HCT116 (cell line): ENCODE measurements at regions not wholly inside any gene's neighbourhood (a gene's known extent, or its start where the extent isn't known, plus 50 kb on each side); places are given as distances from the start of the nearest gene placed in this dataset.

ENCODE experiments used
- ATAC-seq: fragments of 200-7000 bp; cut with Tn5 transposase; 2 replicates; pipeline ENCODE4 v1.9.1; 2020; ENCODE audit warnings: mild to moderate bottlenecking, moderate library complexity
- BruUV-seq: library from RNA; stranded (reverse); fragments of 400-500 nt; replicated peaks from 2 replicates; lab custom pipeline; 2021; lab: Mats Ljungman, UMichigan
- CTCF ChIA-PET: fragments of 300-600 bp; sonication (Branson Sonifier 250); formaldehyde crosslinking; loops from one replicate; lab custom pipeline; 2021; ENCODE audit warnings: antibody characterized with exemption; lab: Charles Lee
- POLR2A ChIA-PET: fragments of 300-600, 350-600 bp; sonication (Branson Sonifier 250); formaldehyde crosslinking; loops from one replicate; lab custom pipeline; 2021; ENCODE audit warnings: antibody characterized with exemption; lab: Charles Lee
- RAD21 ChIA-PET, 2 experiments: fragments of 300-600 bp; sonication (Branson Sonifier 250); formaldehyde crosslinking; loops; one replicate each; lab custom pipeline; 2023; ENCODE audit warnings: low total read pairs in 2 of 2; ENCODE audit not compliant: uncharacterized antibody in 2 of 2, unreplicated experiment in 2 of 2, low non-redundant PET in 1 of 2; lab: Charles Lee
- DNase-seq: peaks from one replicate; pipeline ENCODE4 v3.0.0-alpha.2; 2010; ENCODE audit warnings: low read depth, low spot score
- H2AFZ ChIP-seq: fragments of 200-600 bp; shearing (Covaris generic), sonication (generic); 2 replicates; pipeline ENCODE4 v1.6.1; 2017; ENCODE audit warnings: low read depth, mixed run types, mixed read lengths, antibody characterized with exemption, low read length; ENCODE audit not compliant: poor library complexity, severe bottlenecking
- H3K27ac ChIP-seq: 2 replicates; pipeline ENCODE4 v1.5.1; 2012; ENCODE audit warnings: low read depth, low read length
- H3K27me3 ChIP-seq: fragments of 200-600 bp; sonication (generic); 2 replicates; pipeline ENCODE4 v1.6.1; 2016; ENCODE audit warnings: mixed run types, low read length, mixed read lengths; ENCODE audit not compliant: insufficient read depth
- H3K36me3 ChIP-seq, 2 experiments: fragments of 200-500 bp in 1 of 2; fragments of 200-600 bp in 1 of 2; sonication (Bioruptor generic) in 1 of 2; sonication (generic) in 1 of 2; 2 replicates each; pipeline versions ENCODE4 v1.5.1 to v1.6.1; 2014 to 2016; ENCODE audit warnings: low read length in 2 of 2, inconsistent platforms in 1 of 2, mixed read lengths in 1 of 2, mixed run types in 1 of 2; ENCODE audit not compliant: insufficient read depth in 2 of 2, control insufficient read depth in 1 of 2
- H3K4me1 ChIP-seq, 2 experiments: fragments of 200-600 bp in 1 of 2; sonication (generic) in 1 of 2; 2 replicates each; pipeline versions ENCODE4 v1.5.1 to v1.6.1; 2012 to 2017; ENCODE audit warnings: low read length in 2 of 2, inconsistent platforms in 1 of 2, mild to moderate bottlenecking in 1 of 2, mixed read lengths in 1 of 2, mixed run types in 1 of 2, moderate library complexity in 1 of 2; ENCODE audit not compliant: insufficient read depth in 2 of 2, control insufficient read depth in 1 of 2
- H3K4me2 ChIP-seq: fragments of 200-600 bp; sonication (generic); 2 replicates; pipeline ENCODE4 v1.6.1; 2017; ENCODE audit warnings: mixed run types, low read length, mixed read lengths
- H3K4me3 ChIP-seq, 2 experiments: fragments of 200-600 bp in 1 of 2; sonication (generic) in 1 of 2; replicated peaks in 1 of 2; 2 replicates each; pipeline ENCODE4 v1.5.1; 2011 to 2016; ENCODE audit warnings: low read length in 2 of 2, control low read depth in 1 of 2, low read depth in 1 of 2, mild to moderate bottlenecking in 1 of 2, mixed read lengths in 1 of 2, mixed run types in 1 of 2
- H3K79me2 ChIP-seq: fragments of 200-600 bp; sonication (generic); 2 replicates; pipeline ENCODE4 v1.6.1; 2017; ENCODE audit warnings: mild to moderate bottlenecking, mixed run types, low read length, moderate library complexity, mixed read lengths; ENCODE audit not compliant: insufficient read depth
- H3K9ac ChIP-seq: fragments of 200-600 bp; sonication (generic); 2 replicates; pipeline ENCODE4 v1.6.1; 2016; ENCODE audit warnings: low read length, mixed read lengths
- H3K9me2 ChIP-seq: fragments of 200-600 bp; sonication (generic), shearing (Covaris generic); 2 replicates; pipeline ENCODE4 v1.6.1; 2017; ENCODE audit warnings: mixed run types, mild to moderate bottlenecking, moderate library complexity; ENCODE audit not compliant: insufficient read depth
- H3K9me3 ChIP-seq, 2 experiments: fragments of 200-500 bp in 1 of 2; fragments of 200-600 bp in 1 of 2; sonication (Bioruptor generic) in 1 of 2; sonication (generic) in 1 of 2; 2 replicates each; pipeline ENCODE4 v1.6.1; 2014 to 2017; ENCODE audit warnings: low read length in 2 of 2, mixed read lengths in 2 of 2, inconsistent platforms in 1 of 2, low read depth in 1 of 2, mild to moderate bottlenecking in 1 of 2, mixed run types in 1 of 2, moderate library complexity in 1 of 2; ENCODE audit not compliant: control insufficient read depth in 1 of 2, insufficient read depth in 1 of 2
- H4K20me1 ChIP-seq: fragments of 200-600 bp; sonication (generic), shearing (Covaris generic); 2 replicates; pipeline ENCODE4 v1.6.1; 2017; ENCODE audit warnings: mixed run types, mild to moderate bottlenecking, moderate library complexity; ENCODE audit not compliant: insufficient read depth
- CBX3 ChIP-seq: IDR thresholded peaks from 2 replicates; pipeline ENCODE4 v1.6.1; 2012; ENCODE audit warnings: low read depth
- EZH2 ChIP-seq: fragments of 200-600 bp; sonication (generic); IDR thresholded peaks from 2 replicates; pipeline ENCODE4 v1.6.1; 2017; ENCODE audit warnings: antibody characterized with exemption, mixed run types
- EZH2phosphoT487 ChIP-seq: fragments of 200-600 bp; IDR thresholded peaks from 2 replicates; pipeline ENCODE4 v1.6.1; 2018; ENCODE audit warnings: antibody characterized with exemption, borderline replicate concordance
- MAX ChIP-seq: IDR thresholded peaks from 2 replicates; pipeline ENCODE4 v1.6.1; 2012
- REST ChIP-seq: IDR thresholded peaks from 2 replicates; pipeline ENCODE4 v1.6.1; 2012; ENCODE audit warnings: low read depth
- SIN3A ChIP-seq: IDR thresholded peaks from 2 replicates; pipeline ENCODE4 v1.6.1; 2012; ENCODE audit warnings: low read depth
- YY1 ChIP-seq: IDR thresholded peaks from 2 replicates; pipeline ENCODE4 v1.6.1; 2011; ENCODE audit warnings: low read length, low read depth, moderate library complexity, mild to moderate bottlenecking; ENCODE audit not compliant: insufficient replicate concordance; ENCODE audit errors: extremely low read depth
- ZBTB33 ChIP-seq: IDR thresholded peaks from 2 replicates; pipeline ENCODE4 v1.6.1; 2011; ENCODE audit warnings: mild to moderate bottlenecking, low read length, moderate library complexity; ENCODE audit not compliant: insufficient replicate concordance; ENCODE audit errors: extremely low read depth
- ZFX ChIP-seq: fragments of 450-650 bp; IDR thresholded peaks from 2 replicates; pipeline ENCODE4 v1.6.1; 2017
- ZNF274 ChIP-seq: fragments of 200-500 bp; sonication (Bioruptor generic); IDR thresholded peaks from 2 replicates; pipeline ENCODE4 v1.6.1; 2014; ENCODE audit warnings: mild to moderate bottlenecking, low read depth, low read length, inconsistent platforms
- intact Hi-C: fragments of 100-400 bp; cut with micrococcal nuclease; formaldehyde crosslinking; loops from 2 replicates; pipeline ENCODE4 v1.10.0; 2022

- TF ChIP-seq ZBTB33: no peak
- TF ChIP-seq EZH2: no peak
These were observed 72.2 kb upstream of the MEIS1 start (continued) for GRCh38 chr2:66362701-66363100.

- no peak for ATAC-seq
- Histone ChIP-seq H3K36me3 (no peaks in the 10 kb centered on the region), H3K4me2 (no peak overlapping the region), H3K79me2 (no peaks in the 10 kb centered on the region), H3K27ac (no peak overlapping the region), H4K20me1 (no peaks in the 10 kb centered on the region), H3K4me3 (no peak overlapping the region), H3K9me3 (no peaks in the 10 kb centered on the region), H3K9ac (no peak overlapping the region), H3K9me2 (no peaks in the 10 kb centered on the region), H3K27me3 (no peaks in the 10 kb centered on the region), H3K4me1 (no peaks in the 10 kb centered on the region), H2AFZ (no peak overlapping the region)
- intact Hi-C loops: no loop called here
- RAD21 ChIA-PET: no interaction called here
- POLR2A ChIA-PET: no interaction called here
- DNase-seq: no peak
- CTCF ChIA-PET: no interaction called here
- TF ChIP-seq CBX3 (no peak), ZBTB33 (no peak), MAX (no peak), REST (no peak), SIN3A (no peak), YY1 (no peak), EZH2phosphoT487 (no peak), ZFX (no peak), ZNF274 (no peak)
- no TSS peak for BruUV-seq
These were observed 88.7 kb upstream of the MEIS1 start for GRCh38 chr2:66346231-66346664.
